Activated B cell treated with CpG ODN at 0.5 μM for 24 hours (primary cell): ENCODE measurements at regions not wholly inside any gene's neighbourhood (a gene's known extent, or its start where the extent isn't known, plus 50 kb on each side); places are given as distances from the start of the nearest gene placed in this dataset.

Experiments
- ATAC-seq: fragments of 200-7000 bp; cut with Tn5 transposase; one replicate; pipeline ENCODE4 v1.10.0; 2021; ENCODE audit warnings: low read depth, mild to moderate bottlenecking, moderate library complexity
- CTCF ChIA-PET: fragments of 350-600 bp; sonication (Branson Sonifier 250); formaldehyde crosslinking; loops from one replicate; lab custom pipeline; 2021; ENCODE audit warnings: antibody characterized with exemption; lab: Charles Lee
- POLR2A ChIA-PET: fragments of 350-600 bp; sonication (Branson Sonifier 250); formaldehyde crosslinking; loops from one replicate; lab custom pipeline; 2021; ENCODE audit warnings: antibody characterized with exemption; lab: Charles Lee
- DNase-seq: peaks from one replicate; pipeline ENCODE4 v3.0.0; 2022
- H3K27ac Mint-ChIP-seq: one replicate; pipeline ENCODE4 v1.8.0; 2020; ENCODE audit warnings: mixed read lengths
- H3K27me3 Mint-ChIP-seq: one replicate; pipeline ENCODE4 v1.8.0; 2021; ENCODE audit warnings: mixed read lengths
- H3K36me3 Mint-ChIP-seq: one replicate; pipeline ENCODE4 v1.8.0; 2021; ENCODE audit warnings: low read depth, mixed read lengths
- H3K4me1 Mint-ChIP-seq: one replicate; pipeline ENCODE4 v1.8.0; 2021; ENCODE audit warnings: mixed read lengths
- H3K4me3 Mint-ChIP-seq: one replicate; pipeline ENCODE4 v1.8.0; 2020; ENCODE audit warnings: mild to moderate bottlenecking, mixed read lengths
- H3K9me3 Mint-ChIP-seq: one replicate; pipeline ENCODE4 v1.8.0; 2020; ENCODE audit warnings: mixed read lengths
- intact Hi-C: fragments of 100-400 bp; cut with micrococcal nuclease; formaldehyde crosslinking; loops from one replicate; pipeline ENCODE4 v1.15.1; 2024
- TF ChIP-seq, protein P1 (sequence below): fragments of 200-600 bp; IDR thresholded peaks from one replicate; pipeline ENCODE4 v1.8.0; 2022; ENCODE audit warnings: antibody characterized with exemption, mild to moderate bottlenecking

GRCh38 chr22:48594757-48595510 is 1232.7 kb downstream of the BRD1 start:
- ChIA-PET CTCF (no interaction called here), POLR2A (no interaction called here)
- intact Hi-C loops = no loop called here
- TF ChIP-seq, protein P1, sequence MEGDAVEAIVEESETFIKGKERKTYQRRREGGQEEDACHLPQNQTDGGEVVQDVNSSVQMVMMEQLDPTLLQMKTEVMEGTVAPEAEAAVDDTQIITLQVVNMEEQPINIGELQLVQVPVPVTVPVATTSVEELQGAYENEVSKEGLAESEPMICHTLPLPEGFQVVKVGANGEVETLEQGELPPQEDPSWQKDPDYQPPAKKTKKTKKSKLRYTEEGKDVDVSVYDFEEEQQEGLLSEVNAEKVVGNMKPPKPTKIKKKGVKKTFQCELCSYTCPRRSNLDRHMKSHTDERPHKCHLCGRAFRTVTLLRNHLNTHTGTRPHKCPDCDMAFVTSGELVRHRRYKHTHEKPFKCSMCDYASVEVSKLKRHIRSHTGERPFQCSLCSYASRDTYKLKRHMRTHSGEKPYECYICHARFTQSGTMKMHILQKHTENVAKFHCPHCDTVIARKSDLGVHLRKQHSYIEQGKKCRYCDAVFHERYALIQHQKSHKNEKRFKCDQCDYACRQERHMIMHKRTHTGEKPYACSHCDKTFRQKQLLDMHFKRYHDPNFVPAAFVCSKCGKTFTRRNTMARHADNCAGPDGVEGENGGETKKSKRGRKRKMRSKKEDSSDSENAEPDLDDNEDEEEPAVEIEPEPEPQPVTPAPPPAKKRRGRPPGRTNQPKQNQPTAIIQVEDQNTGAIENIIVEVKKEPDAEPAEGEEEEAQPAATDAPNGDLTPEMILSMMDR = no peak
- Mint-ChIP-seq H3K36me3 (no peaks in the 10 kb centered on the region), H3K4me1 (no peaks in the 10 kb centered on the region), H3K9me3 (peaks cover 5% of the 10 kb centered on the region), H3K4me3 (no peak overlapping the region), H3K27me3 (no peaks in the 10 kb centered on the region), H3K27ac (no peak overlapping the region)
- DNase-seq (no peak), ATAC-seq (no peak)

- Mint-ChIP-seq H3K4me3 (no peak overlapping the region), H3K27ac (no peak overlapping the region), H3K9me3 (peaks cover 5% of the 10 kb centered on the region), H3K27me3 (no peaks in the 10 kb centered on the region), H3K36me3 (no peaks in the 10 kb centered on the region), H3K4me1 (no peaks in the 10 kb centered on the region)
- intact Hi-C loops = no loop called here
- no peak for DNase-seq
- POLR2A ChIA-PET = no interaction called here
- no peak for ATAC-seq
- TF ChIP-seq, protein P1 = no peak
- CTCF ChIA-PET = no interaction called here
These were observed 1233.5 kb downstream of the BRD1 start for GRCh38 chr22:48594016-48594756.

DNA sequence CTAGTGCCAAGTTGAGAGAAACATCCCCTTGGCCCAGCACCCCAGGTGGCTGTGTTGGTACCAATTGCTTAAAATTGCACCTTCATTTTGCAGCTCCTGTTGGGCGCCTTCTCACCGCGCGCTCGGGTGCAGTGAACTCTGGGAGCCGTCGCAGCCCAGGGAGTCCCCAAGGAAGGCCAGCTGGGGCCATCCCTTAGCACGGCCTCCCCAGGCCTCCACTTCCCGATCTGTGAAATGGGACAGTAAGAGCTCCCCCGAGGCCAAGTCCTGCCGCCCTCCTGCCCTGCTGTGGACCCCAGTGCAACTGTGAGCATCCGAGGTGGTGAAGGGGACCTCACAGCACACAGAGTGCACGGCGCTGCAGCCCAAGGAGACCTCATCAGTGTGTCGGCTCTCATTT is 1234.1 kb downstream of the BRD1 start:
- no peak for ATAC-seq
- Mint-ChIP-seq H3K4me1 (no peaks in the 10 kb centered on the region), H3K27ac (no peak overlapping the region), H3K4me3 (no peak overlapping the region), H3K36me3 (no peaks in the 10 kb centered on the region), H3K9me3 (peaks cover 5% of the 10 kb centered on the region), H3K27me3 (no peaks in the 10 kb centered on the region)
- DNase-seq = no peak
- intact Hi-C loops = no loop called here
- CTCF ChIA-PET = no interaction called here
- POLR2A ChIA-PET = no interaction called here
- TF ChIP-seq, protein P1 = no peak

DNA sequence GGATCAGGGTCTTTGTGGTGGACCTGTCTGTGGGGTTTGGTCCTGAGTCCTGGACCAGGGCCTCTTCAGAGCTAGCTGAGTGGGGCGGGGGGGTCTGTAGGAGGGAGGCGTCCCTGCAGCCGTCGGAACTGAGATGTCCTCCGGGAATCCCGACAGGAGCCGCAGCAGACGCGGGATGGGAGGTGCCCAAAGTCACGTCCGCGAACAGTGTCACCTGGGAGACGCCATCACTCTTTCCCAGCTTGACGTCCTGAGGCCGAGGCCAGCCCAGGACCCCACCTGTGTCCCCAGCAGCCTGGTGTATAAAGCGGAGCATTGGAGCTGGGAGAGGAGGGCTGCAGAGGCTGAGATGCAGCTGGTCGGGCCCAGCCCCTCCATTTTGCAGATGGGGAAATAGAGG is 1234.7 kb downstream of the BRD1 start:
- DNase-seq = no peak
- Mint-ChIP-seq H3K4me3 (no peak overlapping the region), H3K9me3 (peaks cover under 1% of the 10 kb centered on the region), H3K27ac (no peak overlapping the region), H3K36me3 (no peaks in the 10 kb centered on the region), H3K27me3 (no peaks in the 10 kb centered on the region), H3K4me1 (no peaks in the 10 kb centered on the region)
- no peak for ATAC-seq
- intact Hi-C loops = no loop called here
- TF ChIP-seq, protein P1 = no peak
- ChIA-PET POLR2A (no interaction called here), CTCF (no interaction called here)

DNA sequence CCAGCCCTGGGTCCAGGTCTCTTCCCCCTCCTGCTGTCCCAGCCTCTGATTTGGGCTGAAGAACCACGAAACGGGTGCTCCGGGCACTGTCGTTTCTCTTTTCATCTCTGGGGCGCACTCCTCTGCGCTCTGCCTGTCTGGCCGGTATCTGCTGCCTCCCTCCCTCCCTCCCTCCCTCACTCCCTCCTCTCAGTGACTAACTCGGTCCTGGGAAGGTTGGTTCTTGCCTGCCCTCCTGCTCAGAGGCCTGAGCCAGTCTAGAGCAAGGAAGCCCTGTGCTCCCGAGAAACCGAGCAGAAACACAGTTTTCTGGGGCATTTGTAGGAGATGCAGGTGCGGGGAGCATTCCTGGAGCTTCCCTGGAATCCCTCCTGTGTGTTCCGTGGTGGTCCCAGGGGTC is 1235.2 kb downstream of the BRD1 start:
- Mint-ChIP-seq H3K4me3 (no peak overlapping the region), H3K27me3 (no peaks in the 10 kb centered on the region), H3K4me1 (no peaks in the 10 kb centered on the region), H3K36me3 (no peaks in the 10 kb centered on the region), H3K9me3 (no peaks in the 10 kb centered on the region), H3K27ac (no peak overlapping the region)
- CTCF ChIA-PET = no interaction called here
- DNase-seq (no peak), ATAC-seq (no peak)
- POLR2A ChIA-PET = no interaction called here
- TF ChIP-seq, protein P1 = no peak
- intact Hi-C loops = no loop called here
